ENCODE measurements at regions not wholly inside any gene's neighbourhood (a gene's known extent, or its start where the extent isn't known, plus 50 kb on each side); places are given as distances from the start of the nearest gene placed in this dataset.

GRCh38 chr6:94377835-94378234 is 958.5 kb upstream of the EPHA7 start:
- TF ChIP-seq CTCF (IDR thresholded peaks at IDR 0.05) (no peak), POLR2A (IDR thresholded peaks at IDR 0.05) (no peak)

Data from thyroid gland (tissue), 4 donors.